Ovary (tissue), 3 donors: ENCODE measurements at regions not wholly inside any gene's neighbourhood (a gene's known extent, or its start where the extent isn't known, plus 50 kb on each side); places are given as distances from the start of the nearest gene placed in this dataset.

Experiments
- CTCF ChIP-seq, 3 donors: fragments of 450-650 bp in 2 of 3; fragments of 200-600 bp in 1 of 3; IDR thresholded peaks; one replicate each; pipeline versions ENCODE4 v1.5.1 to v1.8.0; 2016 to 2022; ENCODE audit warnings: antibody characterized with exemption in 3 of 3, mild to moderate bottlenecking in 1 of 3
- EP300 ChIP-seq: sonication (generic); formaldehyde crosslinking; IDR thresholded peaks from one replicate; pipeline ENCODE4 v1.6.1; 2017; ENCODE audit warnings: antibody characterized with exemption
- donor health status: DM: no; HTN: no; CAD: no.

- TF ChIP-seq CTCF (IDR thresholded peaks at IDR 0.05), result peak; percentile 26 to 55 (median 33)
- no peak for TF ChIP-seq EP300
Measured at GRCh38 chr15:62782071-62782841, 260.3 kb upstream of the TPM1 start.
